Effector CD8-positive, alpha-beta T cell (primary cell): ENCODE measurements at regions not wholly inside any gene's neighbourhood (a gene's known extent, or its start where the extent isn't known, plus 50 kb on each side); places are given as distances from the start of the nearest gene placed in this dataset.
"Not testable (repeated sequence)": the region's sequence is repeated elsewhere in the genome, so short reads cannot be mapped to it uniquely, and the experiment has no call there.

Source experiments
- DNase-seq: peaks from one replicate; lab custom pipeline; 2025; lab: John Stamatoyannopoulos, UW

DNA sequence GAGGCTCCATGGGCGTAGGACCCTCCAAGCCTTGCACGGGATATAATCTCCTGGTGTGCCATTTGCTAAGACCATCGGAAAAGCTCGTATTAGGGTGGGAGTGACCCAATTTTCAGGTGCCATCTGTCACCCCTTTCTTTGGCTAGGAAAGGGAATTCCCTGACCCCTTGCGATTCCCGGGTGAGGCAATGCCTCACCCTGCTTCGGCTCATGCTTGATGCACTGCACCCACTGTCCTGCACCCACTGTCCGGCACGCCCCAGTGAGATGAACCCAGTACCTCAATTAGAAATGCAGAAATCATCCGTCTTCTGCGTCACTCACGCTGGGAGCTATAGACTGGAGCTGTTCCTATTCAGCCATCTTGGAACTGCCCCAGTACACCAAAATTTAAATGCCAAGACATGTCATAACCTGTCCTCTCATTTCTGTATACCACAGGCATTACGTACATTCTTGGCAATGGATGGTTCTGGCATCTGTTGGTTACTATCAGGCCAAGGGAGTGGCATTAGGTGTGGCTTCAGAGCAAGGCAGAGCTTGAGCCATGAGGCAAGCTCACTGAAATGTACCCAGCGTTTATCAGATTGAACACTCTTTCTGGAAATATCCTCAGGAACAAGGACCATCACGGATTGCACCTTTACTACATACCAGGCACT, 95.4 kb upstream of the GALNT18 start:
- no peak for DNase-seq

DNA sequence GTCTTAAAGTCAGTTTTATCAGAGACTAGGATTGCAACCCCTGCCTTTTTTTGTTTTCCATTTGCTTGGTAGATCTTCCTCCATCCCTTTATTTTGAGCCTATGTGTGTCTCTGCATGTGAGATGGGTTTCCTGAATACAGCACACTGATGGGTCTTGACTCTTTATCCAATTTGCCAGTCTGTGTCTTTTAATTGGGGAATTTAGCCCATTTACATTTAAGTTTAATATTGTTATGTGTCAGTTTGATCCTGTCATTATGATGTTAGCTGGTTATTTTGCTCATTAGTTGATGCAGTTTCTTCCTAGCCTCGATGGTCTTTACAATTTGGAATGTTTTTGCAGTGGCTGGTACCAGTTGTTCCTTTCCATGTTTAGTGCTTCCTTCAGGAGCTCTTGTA, 93.3 kb upstream of the GALNT18 start:
- not testable (repeated sequence) for DNase-seq

DNA sequence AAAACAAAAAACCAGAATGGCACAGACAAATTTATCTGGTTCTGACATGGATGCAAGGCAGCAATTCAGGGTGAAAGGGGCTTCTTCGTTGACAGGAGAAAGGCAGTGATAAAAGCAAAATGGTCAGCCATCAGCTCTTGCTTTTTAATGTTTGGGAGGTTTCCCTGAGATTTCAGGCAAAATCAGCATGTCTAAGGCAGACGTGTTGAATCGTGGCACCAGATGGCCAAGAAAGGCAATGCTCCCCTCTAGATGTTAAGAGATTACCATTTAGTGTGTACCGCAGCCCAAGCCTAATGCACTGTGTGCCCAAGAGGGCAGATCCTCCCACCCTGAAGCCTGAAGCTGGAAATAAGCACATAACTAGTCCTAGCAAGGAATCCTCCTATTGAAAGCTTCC, 88.8 kb upstream of the GALNT18 start:
- DNase-seq: no peak

DNA sequence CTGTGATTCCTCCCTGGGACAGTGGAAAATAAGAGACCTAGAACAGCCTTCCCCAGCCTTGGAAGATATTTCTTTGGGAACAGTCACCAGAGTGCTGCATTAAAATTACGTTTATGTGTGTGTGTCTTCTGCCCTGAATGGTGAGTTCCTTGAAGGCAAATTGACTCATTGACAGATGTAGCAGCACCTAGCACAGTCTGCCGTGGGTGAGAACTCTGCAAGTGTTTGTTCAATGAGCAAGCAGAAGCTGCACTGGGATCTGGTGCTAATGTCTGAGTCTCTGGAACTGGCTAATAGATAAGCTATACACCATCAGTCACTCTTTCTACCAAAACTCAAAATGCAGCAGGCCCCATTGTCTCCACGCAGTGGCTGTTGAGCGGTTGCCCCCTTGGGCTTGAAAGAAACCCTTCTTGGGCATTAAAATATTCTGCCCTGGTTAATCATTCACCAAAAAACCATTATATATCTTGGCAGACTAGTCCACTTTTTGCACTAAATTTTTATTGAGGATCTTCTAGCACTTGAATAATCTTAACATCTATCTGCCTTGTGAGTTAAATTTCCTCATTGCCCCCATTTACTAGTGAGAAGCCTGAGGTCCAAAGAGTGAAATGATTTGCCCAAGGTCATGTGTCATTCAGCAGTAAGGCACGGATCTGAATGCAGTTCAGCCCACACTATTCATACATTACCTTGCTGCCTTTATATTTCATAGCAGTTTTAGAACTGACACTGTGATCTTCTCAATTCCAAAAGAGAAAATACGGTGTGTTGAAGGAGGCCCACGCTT, 87.8 kb upstream of the GALNT18 start:
- no peak for DNase-seq

DNA sequence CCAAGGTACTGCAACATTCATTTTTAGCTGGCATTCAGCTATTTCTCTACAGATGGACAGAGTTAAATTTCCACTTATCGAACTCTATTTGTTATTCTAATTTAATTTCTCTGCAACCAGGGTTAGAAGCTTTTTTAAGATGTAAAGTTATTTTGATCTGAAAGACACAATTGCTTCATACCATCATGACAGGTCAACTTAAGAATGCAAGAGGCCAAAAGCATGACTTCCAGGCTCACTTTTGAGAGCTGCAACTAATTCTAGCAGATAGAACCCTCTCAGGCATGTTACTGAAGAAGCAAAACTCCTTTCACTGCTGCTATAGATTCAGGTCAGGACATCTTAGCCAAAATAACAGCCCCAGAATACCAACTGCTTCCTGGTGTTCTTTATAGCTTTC, 86.5 kb upstream of the GALNT18 start:
- DNase-seq: no peak

DNA sequence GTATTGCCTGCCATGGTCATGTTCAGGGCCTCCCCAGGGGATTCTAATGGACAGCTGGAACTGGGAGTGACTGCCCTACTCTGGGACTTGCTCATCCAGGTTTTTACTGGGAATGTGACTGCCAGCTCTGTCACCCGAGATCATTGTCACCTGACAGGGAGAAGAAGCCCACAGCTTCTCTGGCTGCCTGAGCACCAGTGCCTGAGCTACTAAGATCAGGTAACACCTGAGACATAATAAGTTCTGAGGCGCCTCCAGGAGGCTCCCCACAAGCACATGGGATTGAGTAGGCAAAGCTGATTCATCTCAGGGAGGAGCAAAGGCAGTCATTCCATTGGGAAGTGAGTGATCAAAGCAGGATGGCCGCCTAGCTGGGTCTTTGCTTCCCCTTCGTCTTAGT, 84.2 kb upstream of the GALNT18 start:
- no peak for DNase-seq

DNA sequence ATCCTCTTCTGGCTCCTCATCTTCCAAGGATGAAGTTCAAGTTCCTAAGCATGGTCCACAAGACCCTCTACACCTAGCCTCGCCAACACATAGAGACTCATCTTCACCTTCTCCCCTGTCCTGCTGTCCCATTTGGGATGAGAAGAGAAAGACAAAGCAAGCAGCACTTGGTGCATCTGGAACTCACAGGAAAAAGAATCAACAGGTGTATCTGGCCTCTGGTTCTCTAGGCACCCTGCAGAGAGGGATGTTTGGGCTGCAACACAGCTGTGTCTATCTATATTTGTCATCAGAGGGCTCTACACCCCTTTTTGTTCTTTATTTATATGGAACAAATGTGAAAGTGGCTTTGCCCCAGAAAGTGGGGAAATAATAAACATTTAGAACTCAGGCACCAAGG, 82.1 kb upstream of the GALNT18 start:
- DNase-seq: no peak

DNA sequence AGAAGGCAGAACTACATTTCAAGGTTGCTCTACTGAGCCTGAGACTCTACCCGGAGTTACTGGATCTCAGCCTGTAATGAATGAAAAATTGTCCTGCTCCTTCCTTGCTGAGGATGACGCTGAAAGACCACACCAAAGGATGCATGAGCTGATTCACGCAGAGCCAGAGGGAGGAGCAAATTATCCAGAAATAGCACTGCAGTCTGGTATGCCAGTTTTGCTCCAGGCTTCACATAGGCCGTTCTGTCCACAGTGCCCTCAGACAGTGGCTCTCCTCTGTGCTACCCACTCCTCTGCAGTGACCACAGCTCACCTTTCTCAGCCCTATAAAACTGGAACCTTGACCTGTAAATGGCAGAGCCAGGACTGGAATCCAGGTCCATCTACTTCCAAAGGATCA, 79.3 kb upstream of the GALNT18 start:
- DNase-seq: no peak

DNA sequence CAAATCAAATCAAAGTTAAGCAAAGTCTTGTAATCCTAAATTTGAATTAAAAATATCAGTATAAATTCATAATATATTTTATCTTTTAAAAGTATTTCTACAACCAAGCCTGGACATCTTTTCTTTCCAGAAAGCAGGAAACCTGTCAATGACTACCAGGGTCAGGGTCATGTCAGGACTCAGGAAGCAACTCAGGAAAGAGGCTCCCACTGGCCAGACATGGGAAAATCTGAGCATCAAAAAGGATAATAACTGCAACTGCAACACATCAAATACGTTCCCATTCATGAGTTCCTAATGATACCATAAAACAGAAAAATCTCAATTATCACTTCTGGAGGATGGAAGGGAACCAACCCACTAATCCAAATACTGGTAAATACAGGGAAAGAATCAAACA, 76.0 kb upstream of the GALNT18 start:
- no peak for DNase-seq

DNA sequence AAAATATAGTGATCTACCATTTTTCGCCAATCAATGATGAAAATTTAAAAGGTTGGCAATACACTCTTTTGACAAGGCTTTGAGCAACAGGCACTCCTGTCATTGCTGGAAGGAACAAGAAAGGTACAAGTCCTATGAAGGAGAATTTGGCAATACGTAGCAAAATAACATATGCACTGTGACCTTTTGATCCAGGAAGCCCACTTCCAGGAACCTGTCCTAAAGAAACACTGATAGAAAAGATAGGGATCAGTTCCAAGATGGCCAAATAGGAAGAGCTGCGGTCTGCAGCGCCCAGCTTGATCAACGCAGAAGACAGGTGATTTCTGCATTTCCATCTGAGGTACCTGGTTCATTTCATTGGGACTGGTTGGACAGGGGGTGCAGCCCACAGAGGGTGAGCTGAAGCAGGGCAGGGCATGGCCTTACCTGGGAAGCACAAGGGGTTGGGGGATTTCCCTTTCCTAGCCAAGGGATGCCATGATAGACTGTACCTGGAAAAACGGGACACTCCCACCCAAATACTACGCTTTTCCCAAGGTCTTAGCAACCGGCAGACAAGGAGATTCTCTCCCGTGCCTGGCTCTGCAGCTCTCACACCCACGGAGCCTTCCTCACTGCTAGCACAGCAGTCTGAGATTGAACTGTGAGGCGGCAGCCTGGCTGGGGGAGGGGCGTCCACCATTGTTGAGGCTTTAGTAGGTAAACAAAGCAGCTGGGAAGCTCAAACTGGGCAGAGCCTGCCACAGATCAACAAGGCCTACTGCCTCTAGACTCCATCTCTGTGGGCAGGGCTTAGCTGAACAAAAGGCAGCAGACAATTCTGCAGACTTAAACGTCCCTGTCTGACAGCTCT, 69.7 kb upstream of the GALNT18 start:
- DNase-seq: no peak

DNA sequence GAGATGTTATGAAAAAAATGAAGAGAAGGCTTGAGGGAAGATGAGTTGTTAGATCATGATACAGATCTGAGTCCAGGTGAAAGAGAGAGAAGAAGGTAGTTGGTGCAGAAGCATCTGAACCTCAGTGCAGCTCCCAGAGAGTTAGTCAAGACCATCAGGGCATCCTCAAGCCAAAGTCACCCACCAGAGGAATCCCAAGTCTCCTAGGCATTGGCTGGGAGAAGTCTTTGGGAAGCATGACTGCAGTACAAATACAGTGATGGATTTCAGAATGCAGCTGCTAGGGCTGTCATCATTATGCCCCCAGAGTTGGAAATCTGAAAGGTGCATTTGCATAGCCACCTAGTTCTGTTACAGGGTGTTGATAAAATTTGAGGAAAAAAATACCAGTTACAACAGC, 59.7 kb upstream of the GALNT18 start:
- no peak for DNase-seq

DNA sequence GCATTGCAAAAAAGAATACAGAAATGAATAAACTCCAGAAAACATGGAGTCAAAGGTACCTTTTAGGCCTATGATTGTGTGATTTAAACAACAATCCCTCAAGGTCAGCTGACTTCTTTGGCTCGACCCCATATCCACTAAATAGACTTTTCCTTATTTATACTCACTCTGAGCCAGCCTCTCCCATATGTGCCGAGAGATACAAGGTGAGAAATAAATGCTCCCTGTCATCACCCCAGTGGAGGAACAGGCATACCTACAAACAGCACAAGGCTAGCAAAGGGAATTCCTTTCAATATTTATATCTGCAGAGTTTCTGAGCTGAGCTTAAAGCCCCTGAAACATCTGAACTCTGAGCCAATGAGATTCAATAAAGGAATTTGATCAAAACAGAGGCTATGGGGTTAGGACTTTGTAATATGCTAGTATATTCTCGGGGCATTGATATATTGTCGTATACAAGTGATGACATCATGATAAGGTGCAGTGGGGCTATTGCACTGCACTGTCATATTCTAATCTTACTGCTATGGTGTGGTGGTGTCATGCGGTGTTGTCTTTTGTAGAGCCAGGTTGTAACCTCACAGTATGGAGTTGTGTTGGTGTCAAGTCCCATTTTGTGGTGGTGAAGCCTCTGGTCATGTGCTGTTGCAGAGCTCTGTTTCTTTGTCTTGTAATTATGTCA, 56.0 kb upstream of the GALNT18 start:
- no peak for DNase-seq

DNA sequence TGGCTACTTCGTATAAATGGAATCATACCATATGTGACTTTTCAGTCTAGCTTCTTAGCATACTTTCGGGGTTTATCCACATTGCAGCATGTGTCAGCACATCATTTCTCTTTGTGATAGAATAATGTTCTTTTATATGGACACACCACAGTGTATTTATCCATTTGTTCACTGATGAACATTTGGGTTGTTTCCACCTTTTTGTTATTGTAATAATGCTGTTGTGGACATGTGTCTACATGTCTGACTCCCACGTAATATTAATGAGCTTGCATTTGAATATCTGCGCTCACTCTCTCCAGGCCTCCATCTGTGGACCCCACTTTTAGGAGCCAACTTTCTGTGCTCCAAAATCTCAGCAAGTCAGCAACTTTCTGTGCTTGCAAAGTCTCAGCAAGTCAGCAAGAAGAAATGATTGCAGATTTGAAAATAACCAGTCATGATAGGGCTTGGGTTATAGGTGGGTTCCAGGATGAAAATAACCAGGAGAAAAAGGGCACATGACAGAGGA, 53.9 kb upstream of the GALNT18 start:
- DNase-seq: no peak

DNA sequence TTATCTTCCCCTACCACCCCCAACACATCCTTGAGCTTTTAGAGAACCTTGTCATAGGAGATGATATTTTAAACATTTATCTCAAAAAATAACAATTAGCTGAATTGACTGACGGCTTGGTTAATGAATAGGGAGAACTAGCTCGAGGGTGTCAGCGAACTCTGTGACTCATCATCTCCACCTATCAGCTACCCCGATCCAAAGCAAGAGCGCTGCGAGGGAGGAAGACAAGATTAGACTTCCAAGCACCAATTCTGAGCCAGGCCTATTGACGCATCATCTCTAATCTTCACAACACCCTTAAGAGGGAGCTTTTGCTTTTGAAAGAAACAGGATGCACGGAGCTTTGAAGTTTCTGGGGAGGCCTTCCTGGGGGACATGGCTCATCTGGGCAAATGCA, 51.0 kb upstream of the GALNT18 start:
- DNase-seq: no peak

DNA sequence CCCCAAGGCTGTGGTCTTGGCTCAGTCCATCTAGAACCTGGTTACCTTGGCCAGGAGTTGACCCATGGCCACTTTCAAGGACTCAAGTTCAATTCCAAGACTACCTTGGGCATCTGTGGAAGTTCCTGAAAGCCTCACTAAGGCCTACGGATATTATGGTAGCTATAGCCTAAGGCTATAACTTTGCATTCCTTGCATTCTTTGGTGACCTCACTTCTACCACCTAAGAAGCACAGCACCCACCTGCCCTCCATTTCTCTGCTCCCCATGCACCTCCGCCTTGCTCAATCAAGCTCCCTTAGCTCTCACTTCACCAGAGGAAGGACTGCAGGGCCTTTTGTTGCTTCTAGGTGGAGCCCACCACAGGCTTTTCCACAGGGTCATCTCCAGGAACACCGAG, 50.3 kb upstream of the GALNT18 start:
- DNase-seq: no peak
